PC-3 (cell line): ENCODE measurements at regions not wholly inside any gene's neighbourhood (a gene's known extent, or its start where the extent isn't known, plus 50 kb on each side); places are given as distances from the start of the nearest gene placed in this dataset.

ENCODE experiments used
- EZH2 ChIP-seq: fragments of 300-600 bp; sonication (generic); IDR thresholded peaks from one replicate; pipeline ENCODE4 v1.6.1; 2017; ENCODE audit warnings: antibody characterized with exemption, mild to moderate bottlenecking, low read length; ENCODE audit not compliant: unreplicated experiment
- EZH2phosphoT487 ChIP-seq: fragments of 300-600 bp; sonication (generic); IDR thresholded peaks from 2 replicates; pipeline ENCODE4 v1.6.1; 2018; ENCODE audit warnings: mild to moderate bottlenecking, antibody characterized with exemption, low read length, borderline replicate concordance
- TF ChIP-seq, protein P1 (sequence below): fragments of 300-600 bp; sonication (generic); conservative IDR thresholded peaks from 2 replicates; pipeline ENCODE4 v1.5.1; 2017; ENCODE audit warnings: antibody characterized with exemption, low read depth, mild to moderate bottlenecking, low read length

DNA sequence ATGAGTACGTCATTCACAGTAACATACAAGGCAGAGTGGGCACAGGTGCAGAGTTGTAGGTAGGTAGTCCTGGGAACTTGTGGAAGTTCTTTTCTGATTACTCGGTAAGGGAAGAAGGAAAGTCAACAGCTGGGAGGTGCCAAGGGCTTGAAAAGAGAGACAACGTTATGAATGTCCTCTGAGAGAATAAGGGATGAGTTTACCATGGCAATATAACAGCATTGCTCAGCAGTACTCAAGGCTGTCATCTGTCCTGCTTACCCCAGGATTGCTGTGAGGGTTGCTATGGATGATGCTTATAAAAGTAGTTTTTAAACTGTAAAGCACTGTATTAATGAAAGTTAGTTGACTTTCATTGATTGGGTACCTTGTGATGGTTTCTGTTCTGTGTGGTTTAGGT is 369.1 kb upstream of the SGCD start:
- TF ChIP-seq, protein P1, sequence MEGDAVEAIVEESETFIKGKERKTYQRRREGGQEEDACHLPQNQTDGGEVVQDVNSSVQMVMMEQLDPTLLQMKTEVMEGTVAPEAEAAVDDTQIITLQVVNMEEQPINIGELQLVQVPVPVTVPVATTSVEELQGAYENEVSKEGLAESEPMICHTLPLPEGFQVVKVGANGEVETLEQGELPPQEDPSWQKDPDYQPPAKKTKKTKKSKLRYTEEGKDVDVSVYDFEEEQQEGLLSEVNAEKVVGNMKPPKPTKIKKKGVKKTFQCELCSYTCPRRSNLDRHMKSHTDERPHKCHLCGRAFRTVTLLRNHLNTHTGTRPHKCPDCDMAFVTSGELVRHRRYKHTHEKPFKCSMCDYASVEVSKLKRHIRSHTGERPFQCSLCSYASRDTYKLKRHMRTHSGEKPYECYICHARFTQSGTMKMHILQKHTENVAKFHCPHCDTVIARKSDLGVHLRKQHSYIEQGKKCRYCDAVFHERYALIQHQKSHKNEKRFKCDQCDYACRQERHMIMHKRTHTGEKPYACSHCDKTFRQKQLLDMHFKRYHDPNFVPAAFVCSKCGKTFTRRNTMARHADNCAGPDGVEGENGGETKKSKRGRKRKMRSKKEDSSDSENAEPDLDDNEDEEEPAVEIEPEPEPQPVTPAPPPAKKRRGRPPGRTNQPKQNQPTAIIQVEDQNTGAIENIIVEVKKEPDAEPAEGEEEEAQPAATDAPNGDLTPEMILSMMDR, result no peak
- TF ChIP-seq EZH2phosphoT487 (no peak), EZH2 (no peak)
